WTC11 (cell line): ENCODE measurements at regions not wholly inside any gene's neighbourhood (a gene's known extent, or its start where the extent isn't known, plus 50 kb on each side); places are given as distances from the start of the nearest gene placed in this dataset.

ENCODE experiments used
- ATAC-seq: fragments of 200-7000 bp; cut with Tn5 transposase; 2 replicates; pipeline ENCODE4 v1.10.0; 2021; ENCODE audit warnings: mild to moderate bottlenecking, moderate library complexity
- CTCF ChIA-PET: fragments of 300-600 bp; sonication (Branson Sonifier 250); formaldehyde crosslinking; loops from one replicate; lab custom pipeline; 2021; ENCODE audit warnings: antibody characterized with exemption; lab: Charles Lee
- POLR2A ChIA-PET: fragments of 350-600 bp; sonication (Branson Sonifier 250); formaldehyde crosslinking; loops from one replicate; lab custom pipeline; 2021; ENCODE audit warnings: antibody characterized with exemption; lab: Charles Lee
- DNase-seq: peaks from one replicate; pipeline ENCODE4 v3.0.0; 2021; ENCODE audit warnings: low spot score
- H3K27ac Mint-ChIP-seq: 2 replicates; pipeline ENCODE4 v1.8.0; 2021; ENCODE audit warnings: mixed read lengths
- H3K27me3 Mint-ChIP-seq: 2 replicates; pipeline ENCODE4 v1.8.0; 2021; ENCODE audit warnings: low read depth, mild to moderate bottlenecking, moderate library complexity, mixed read lengths
- H3K36me3 Mint-ChIP-seq: 2 replicates; pipeline ENCODE4 v1.8.0; 2021; ENCODE audit warnings: mixed read lengths
- H3K4me1 Mint-ChIP-seq: 2 replicates; pipeline ENCODE4 v1.8.0; 2022; ENCODE audit warnings: mixed read lengths
- H3K4me3 Mint-ChIP-seq: 2 replicates; pipeline ENCODE4 v1.8.0; 2021; ENCODE audit warnings: mild to moderate bottlenecking, moderate library complexity, mixed read lengths
- H3K9me3 Mint-ChIP-seq: 2 replicates; pipeline ENCODE4 v1.8.0; 2021; ENCODE audit warnings: mixed read lengths
- AR ChIP-seq: fragments of 250-450 bp; sonication (Bioruptor Pico); IDR thresholded peaks from 2 replicates; pipeline ENCODE4 v1.9.0; 2021; ENCODE audit warnings: mild to moderate bottlenecking
- ESRRA ChIP-seq: sonication (generic); formaldehyde crosslinking; IDR thresholded peaks from 2 replicates; pipeline ENCODE4 v1.8.1; 2022; ENCODE audit warnings: mild to moderate bottlenecking, missing genetic modification reagents, borderline replicate concordance
- FOXJ3 ChIP-seq: sonication (generic); formaldehyde crosslinking; IDR thresholded peaks from 2 replicates; pipeline ENCODE4 v1.9.0; 2021; ENCODE audit warnings: missing genetic modification reagents, mild to moderate bottlenecking, borderline replicate concordance
- KAT7 ChIP-seq: sonication (generic); formaldehyde crosslinking; IDR thresholded peaks from 2 replicates; pipeline ENCODE4 v1.8.1; 2023; ENCODE audit warnings: missing genetic modification reagents, mild to moderate bottlenecking, borderline replicate concordance
- NFATC4 ChIP-seq: fragments of 250-450 bp; sonication (Bioruptor Pico); IDR thresholded peaks from 2 replicates; pipeline ENCODE4 v1.9.0; 2021; ENCODE audit warnings: mild to moderate bottlenecking
- NR3C1 ChIP-seq: sonication (generic); formaldehyde crosslinking; conservative IDR thresholded peaks from 2 replicates; pipeline ENCODE4 v1.8.1; 2023; ENCODE audit warnings: low read depth, mild to moderate bottlenecking, missing genetic modification reagents
- OVOL2 ChIP-seq: fragments of 250-450 bp; sonication (Bioruptor Pico); IDR thresholded peaks from 2 replicates; pipeline ENCODE4 v1.9.0; 2021; ENCODE audit warnings: mild to moderate bottlenecking, borderline replicate concordance
- RELA ChIP-seq: sonication (generic); formaldehyde crosslinking; IDR thresholded peaks from 2 replicates; pipeline ENCODE4 v1.8.1; 2022; ENCODE audit warnings: missing genetic modification reagents, mild to moderate bottlenecking, borderline replicate concordance
- SMAD4 ChIP-seq: sonication (generic); formaldehyde crosslinking; IDR thresholded peaks from 2 replicates; pipeline ENCODE4 v1.8.0; 2022; ENCODE audit warnings: mild to moderate bottlenecking, missing genetic modification reagents
- TCF7 ChIP-seq: sonication (generic); formaldehyde crosslinking; IDR thresholded peaks from 2 replicates; pipeline ENCODE4 v1.8.0; 2022; ENCODE audit warnings: mild to moderate bottlenecking, low read depth, missing genetic modification reagents, moderate library complexity
- TP53 ChIP-seq: sonication (generic); formaldehyde crosslinking; IDR thresholded peaks from 2 replicates; pipeline ENCODE4 v1.8.1; 2023; ENCODE audit warnings: mild to moderate bottlenecking, missing genetic modification reagents
- USF2 ChIP-seq: sonication (generic); formaldehyde crosslinking; IDR thresholded peaks from 2 replicates; pipeline ENCODE4 v1.8.1; 2023; ENCODE audit warnings: mild to moderate bottlenecking, missing genetic modification reagents, moderate library complexity
- ZNF138 ChIP-seq: sonication (generic); formaldehyde crosslinking; conservative IDR thresholded peaks from 2 replicates; pipeline ENCODE4 v1.8.1; 2022; ENCODE audit warnings: mild to moderate bottlenecking, moderate library complexity, missing genetic modification reagents
- ZNF219 ChIP-seq: sonication (generic); formaldehyde crosslinking; IDR thresholded peaks from 2 replicates; pipeline ENCODE4 v1.8.0; 2023; ENCODE audit warnings: missing genetic modification reagents, mild to moderate bottlenecking, borderline replicate concordance
- ZNF512 ChIP-seq: sonication (generic); formaldehyde crosslinking; IDR thresholded peaks from 2 replicates; pipeline ENCODE4 v1.8.1; 2022; ENCODE audit warnings: missing genetic modification reagents, borderline replicate concordance
- TF ChIP-seq, protein P1 (sequence below): fragments of 200-600 bp; IDR thresholded peaks from 2 replicates; pipeline ENCODE4 v1.8.0; 2022; ENCODE audit warnings: antibody characterized with exemption
- TF ChIP-seq, protein P2 (sequence below): sonication (generic); formaldehyde crosslinking; IDR thresholded peaks from 2 replicates; pipeline ENCODE4 v1.8.1; 2023; ENCODE audit warnings: mild to moderate bottlenecking, missing genetic modification reagents, moderate library complexity
- TF ChIP-seq, protein P3 (sequence below): sonication (generic); formaldehyde crosslinking; IDR thresholded peaks from 2 replicates; pipeline ENCODE4 v1.8.1; 2022; ENCODE audit warnings: low read depth, mild to moderate bottlenecking, moderate library complexity, missing genetic modification reagents, borderline replicate concordance

DNA sequence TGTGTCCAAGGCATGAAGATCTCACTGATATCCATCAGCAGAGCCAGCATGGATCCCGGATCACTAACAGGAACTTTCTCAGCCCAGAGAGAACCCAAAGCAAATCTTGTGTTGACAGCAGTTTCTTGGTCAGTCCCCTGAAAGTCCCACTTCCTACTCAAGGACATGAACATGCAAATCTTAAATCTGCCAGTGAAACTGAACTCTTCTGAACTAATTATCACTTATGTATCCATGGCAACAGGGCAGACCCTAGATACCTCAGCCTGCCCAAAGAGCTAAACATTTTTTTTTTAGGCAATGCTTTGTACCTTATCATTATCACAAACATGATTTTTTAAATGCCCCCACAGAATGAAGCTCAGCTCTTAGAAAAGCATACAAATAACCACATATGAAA lies 127.8 kb upstream of the DDX18 start (continued):
- no peak for TF ChIP-seq USF2
- TF ChIP-seq ESRRA = no peak
- TF ChIP-seq NR3C1 (CRISPR knock-in tag) = no peak
- TF ChIP-seq OVOL2 = no peak

GRCh38 chr2:117691595-117691994 lies 122.9 kb upstream of the DDX18 start:
- H3K4me3 Mint-ChIP-seq = no peak overlapping the region
- H3K36me3 Mint-ChIP-seq = no peaks in the 10 kb centered on the region
- ATAC-seq (no peak; the same call in 1 of the 2 replicates), DNase-seq (no peak)
- H3K4me1 Mint-ChIP-seq = peaks cover 16% of the 10 kb centered on the region
- H3K27ac Mint-ChIP-seq = no peak overlapping the region
- no peaks in the 10 kb centered on the region for H3K27me3 Mint-ChIP-seq
- H3K9me3 Mint-ChIP-seq = no peaks in the 10 kb centered on the region
- ChIA-PET POLR2A (no interaction called here), CTCF (no interaction called here)
- no peak for TF ChIP-seq ZNF512 (CRISPR knock-in tag)
- TF ChIP-seq TCF7 (CRISPR knock-in tag) = no peak
- TF ChIP-seq, protein P1, sequence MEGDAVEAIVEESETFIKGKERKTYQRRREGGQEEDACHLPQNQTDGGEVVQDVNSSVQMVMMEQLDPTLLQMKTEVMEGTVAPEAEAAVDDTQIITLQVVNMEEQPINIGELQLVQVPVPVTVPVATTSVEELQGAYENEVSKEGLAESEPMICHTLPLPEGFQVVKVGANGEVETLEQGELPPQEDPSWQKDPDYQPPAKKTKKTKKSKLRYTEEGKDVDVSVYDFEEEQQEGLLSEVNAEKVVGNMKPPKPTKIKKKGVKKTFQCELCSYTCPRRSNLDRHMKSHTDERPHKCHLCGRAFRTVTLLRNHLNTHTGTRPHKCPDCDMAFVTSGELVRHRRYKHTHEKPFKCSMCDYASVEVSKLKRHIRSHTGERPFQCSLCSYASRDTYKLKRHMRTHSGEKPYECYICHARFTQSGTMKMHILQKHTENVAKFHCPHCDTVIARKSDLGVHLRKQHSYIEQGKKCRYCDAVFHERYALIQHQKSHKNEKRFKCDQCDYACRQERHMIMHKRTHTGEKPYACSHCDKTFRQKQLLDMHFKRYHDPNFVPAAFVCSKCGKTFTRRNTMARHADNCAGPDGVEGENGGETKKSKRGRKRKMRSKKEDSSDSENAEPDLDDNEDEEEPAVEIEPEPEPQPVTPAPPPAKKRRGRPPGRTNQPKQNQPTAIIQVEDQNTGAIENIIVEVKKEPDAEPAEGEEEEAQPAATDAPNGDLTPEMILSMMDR = no peak
- TF ChIP-seq, protein P2, sequence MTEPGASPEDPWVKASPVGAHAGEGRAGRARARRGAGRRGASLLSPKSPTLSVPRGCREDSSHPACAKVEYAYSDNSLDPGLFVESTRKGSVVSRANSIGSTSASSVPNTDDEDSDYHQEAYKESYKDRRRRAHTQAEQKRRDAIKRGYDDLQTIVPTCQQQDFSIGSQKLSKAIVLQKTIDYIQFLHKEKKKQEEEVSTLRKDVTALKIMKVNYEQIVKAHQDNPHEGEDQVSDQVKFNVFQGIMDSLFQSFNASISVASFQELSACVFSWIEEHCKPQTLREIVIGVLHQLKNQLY = no peak
- TF ChIP-seq ZNF138 (CRISPR knock-in tag) = no peak
- TF ChIP-seq ZNF219 (CRISPR knock-in tag) = no peak
- no peak for TF ChIP-seq KAT7 (CRISPR knock-in tag)
- TF ChIP-seq, protein P3, sequence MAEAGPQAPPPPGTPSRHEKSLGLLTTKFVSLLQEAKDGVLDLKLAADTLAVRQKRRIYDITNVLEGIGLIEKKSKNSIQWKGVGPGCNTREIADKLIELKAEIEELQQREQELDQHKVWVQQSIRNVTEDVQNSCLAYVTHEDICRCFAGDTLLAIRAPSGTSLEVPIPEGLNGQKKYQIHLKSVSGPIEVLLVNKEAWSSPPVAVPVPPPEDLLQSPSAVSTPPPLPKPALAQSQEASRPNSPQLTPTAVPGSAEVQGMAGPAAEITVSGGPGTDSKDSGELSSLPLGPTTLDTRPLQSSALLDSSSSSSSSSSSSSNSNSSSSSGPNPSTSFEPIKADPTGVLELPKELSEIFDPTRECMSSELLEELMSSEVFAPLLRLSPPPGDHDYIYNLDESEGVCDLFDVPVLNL = no peak
- TF ChIP-seq SMAD4 (CRISPR knock-in tag) = no peak
- no peak for TF ChIP-seq RELA (CRISPR knock-in tag)
- no peak for TF ChIP-seq AR (CRISPR knock-in tag)
- TF ChIP-seq FOXJ3 (CRISPR knock-in tag) = no peak
- TF ChIP-seq TP53 (CRISPR knock-in tag) = no peak
- TF ChIP-seq NFATC4 (CRISPR knock-in tag) = no peak
